NCI-H748 treated with DMSO at 0.1 percent for 48 hours (cell line): ENCODE measurements at regions not wholly inside any gene's neighbourhood (a gene's known extent, or its start where the extent isn't known, plus 50 kb on each side); places are given as distances from the start of the nearest gene placed in this dataset.

ENCODE experiments used
- DNase-seq: peaks from one replicate; lab custom pipeline; 2025; lab: John Stamatoyannopoulos, UW

DNA sequence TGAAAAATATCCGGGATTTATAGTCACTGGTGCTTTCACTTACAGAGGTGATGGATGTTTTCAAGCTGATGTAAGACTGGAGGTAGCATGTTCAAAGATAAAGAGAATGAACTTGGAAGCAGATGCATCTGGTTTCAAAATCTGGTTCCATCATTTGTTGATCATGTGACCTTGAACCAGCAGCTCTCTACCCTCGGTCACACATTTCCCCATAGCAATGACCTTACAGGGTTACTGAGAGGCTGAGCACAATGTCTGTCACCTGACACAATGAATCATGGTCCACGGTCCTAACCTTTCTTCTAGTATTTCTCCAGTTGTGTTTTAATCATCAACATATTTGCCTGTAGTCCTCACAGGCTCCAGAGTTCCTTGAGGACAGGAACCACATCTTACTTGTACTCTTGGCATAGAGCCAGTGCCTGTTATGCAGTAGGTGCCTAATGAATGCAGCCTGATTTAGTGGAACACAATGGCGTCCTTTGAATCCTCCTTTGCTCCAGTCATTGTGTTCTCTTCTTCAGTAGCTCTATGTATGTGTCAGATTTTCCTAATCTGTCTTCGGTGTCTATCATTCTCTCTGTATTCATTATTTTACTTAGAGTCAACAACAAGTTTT is 667.3 kb downstream of the PTPRU start:
- no peak for DNase-seq

DNA sequence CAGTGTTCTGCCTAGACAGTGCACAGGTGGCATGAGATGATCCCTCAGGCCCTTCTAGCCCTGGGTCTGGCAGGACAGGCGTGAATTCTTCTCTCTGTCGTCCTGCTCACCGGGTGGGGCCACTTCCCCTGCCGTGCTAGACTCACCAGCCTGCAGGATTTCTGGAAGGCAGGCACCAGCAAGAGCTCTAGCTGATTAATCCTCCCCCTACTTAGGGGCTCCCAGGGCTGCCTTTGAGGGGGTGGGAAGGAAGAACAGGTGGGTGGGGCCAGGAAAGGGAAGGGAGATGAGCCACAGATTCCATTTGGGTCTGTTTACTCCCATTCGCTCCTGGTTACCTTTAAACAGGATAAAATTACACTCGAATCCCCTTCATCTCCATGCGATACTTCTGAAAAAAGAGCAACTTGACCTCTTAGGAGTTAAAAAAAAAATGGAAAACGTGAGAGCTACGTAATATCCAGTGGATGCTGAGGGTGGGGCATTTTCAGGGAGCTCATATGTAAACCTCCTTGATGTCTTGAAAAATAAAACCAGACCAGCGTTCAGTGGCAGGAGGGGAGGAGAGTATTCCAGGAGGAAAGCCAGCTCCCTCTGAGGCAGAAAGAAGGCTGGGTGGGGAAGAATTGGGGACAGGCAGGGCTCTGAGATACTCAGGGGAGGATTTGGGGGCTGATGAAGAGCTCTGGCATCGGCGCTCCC is 665.5 kb downstream of the PTPRU start:
- DNase-seq: no peak

- no peak for DNase-seq
Measured at GRCh38 chr1:29900712-29901111, 664.4 kb downstream of the PTPRU start.

GRCh38 chr1:29900104-29900679 is 663.9 kb downstream of the PTPRU start:
- no peak for DNase-seq

- no peak for DNase-seq
Measured at GRCh38 chr1:29896791-29897714, 660.7 kb downstream of the PTPRU start.

DNA sequence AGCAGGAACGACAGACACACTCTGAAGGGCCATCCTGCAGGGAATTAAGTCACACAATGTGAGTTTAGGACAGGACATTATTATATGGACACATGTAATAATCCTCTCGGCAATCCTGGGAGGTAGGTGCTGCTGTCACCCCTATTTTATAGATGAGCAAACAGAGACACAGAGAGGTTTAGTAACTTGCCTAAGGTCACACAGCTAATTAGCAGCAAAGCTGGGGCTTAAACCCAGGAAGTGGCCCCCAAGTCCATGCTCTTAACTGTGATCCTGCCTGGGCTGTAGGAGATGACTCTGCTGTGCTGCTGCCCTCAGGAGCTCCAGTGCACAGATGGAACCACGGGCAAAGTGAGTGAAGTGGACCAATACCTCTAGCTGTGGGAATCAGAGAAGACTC is 660.0 kb downstream of the PTPRU start:
- no peak for DNase-seq

- no peak for DNase-seq
Measured at GRCh38 chr1:29895201-29895600, 658.9 kb downstream of the PTPRU start.

- no peak for DNase-seq
Measured at GRCh38 chr1:29894311-29894710, 658.0 kb downstream of the PTPRU start.

- no peak for DNase-seq
Measured at GRCh38 chr1:29893806-29894205, 657.5 kb downstream of the PTPRU start.

DNA sequence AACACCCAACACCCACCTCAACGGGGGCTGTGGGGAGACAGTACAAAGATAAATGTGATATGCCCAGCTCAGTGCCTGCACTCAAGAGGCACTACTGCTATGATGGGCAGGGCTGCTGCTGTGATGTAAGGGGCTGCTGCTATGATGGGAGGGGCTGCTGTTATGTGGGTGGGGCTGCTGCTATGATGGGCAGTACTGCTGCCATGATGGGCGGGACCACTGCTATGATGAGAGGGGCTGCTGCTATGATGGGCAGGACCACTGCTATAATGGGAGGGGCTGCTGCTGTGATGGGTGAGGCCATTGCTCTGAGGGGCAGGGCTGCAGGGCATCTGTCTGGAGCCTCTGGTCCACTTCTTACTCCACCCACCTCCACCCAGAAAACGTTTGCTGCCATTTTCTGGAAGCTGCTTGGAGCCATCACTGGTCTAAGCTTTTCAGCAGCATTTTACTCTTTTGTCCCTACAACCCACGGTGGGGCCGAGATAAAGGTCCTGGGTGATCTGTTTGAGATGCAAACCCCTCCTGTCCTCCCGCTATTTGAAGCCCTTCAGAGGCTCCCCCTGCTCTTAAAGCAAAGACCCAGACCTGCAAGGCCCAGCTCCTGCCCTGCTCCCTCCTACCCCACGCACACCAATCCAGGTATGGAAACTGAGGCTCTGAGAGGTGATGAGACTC is 656.9 kb downstream of the PTPRU start:
- DNase-seq: no peak

- no peak for DNase-seq
Measured at GRCh38 chr1:29892247-29892646, 655.9 kb downstream of the PTPRU start.

DNA sequence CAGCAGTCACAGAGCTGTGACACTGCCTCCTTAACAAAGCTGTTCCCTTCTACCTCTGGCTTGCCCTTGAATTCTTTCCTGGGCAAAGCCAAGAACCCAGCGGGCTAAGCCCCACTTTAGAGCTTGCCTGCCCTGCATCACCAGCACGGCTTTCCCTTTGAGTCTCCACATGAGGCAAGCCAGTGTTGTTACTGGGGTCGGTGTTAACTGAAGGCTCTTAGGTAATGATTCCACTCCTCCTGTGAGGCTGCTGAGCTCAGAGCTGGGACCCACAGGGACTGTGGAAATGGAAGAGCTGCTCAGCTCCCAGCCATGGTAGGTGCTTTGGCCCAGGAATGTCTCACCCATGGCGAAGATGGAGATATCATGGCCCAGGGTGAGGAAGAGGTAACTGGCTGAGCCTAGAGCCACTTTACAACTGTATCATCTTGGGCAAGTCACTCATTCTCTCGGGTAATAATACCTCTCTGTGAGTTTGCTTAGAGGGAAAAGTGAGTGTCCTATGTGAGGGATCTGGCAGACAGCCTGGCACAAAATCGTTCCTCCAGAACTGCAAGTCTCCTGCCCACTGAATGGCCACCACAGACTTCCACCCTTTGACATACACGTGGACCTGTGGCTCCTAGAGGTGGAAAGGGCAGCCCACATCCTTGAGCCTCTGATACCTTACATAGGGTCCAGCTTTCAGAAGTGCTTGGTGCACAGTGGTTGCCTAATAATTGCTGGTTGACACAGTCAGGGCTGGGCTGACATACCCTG is 654.1 kb downstream of the PTPRU start:
- DNase-seq: no peak

DNA sequence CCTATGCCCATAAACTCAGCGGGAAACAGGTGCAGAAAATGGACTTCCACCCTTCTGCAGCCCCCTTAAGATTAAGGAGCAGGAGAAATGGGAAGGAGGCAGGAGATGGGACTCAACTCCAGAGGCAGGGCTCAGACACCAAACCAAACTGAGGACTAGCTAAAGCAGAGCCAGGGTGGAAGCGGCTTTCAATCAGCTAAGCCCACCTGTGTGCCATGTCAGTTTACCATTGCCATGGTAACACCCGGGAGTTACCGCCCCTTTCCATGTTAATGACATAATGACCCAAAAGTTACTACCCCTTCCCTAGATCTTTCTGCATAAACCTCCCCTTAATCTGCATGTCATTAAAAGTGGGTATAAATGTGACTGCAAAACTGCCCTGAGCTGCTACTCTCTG is 653.5 kb downstream of the PTPRU start:
- DNase-seq: no peak

DNA sequence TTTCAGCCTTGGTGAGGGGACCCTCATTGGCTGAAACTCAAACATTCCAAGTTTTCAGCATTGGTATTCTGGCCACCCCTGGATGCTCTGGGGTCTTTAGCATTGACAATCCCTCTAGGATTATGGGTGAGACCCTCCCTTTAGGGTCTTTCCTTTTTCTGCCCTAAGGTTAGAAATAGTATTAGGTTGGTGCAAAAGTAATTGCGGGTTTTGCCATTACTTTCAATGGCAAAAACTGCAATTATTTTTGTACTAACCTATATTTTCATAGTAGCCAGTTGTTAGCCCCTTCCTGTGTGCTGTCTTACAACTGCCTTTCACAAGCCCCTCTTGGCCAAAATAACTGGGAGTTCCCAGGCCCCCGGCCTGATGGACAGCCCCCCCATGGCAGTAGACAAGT is 648.4 kb downstream of the PTPRU start:
- no peak for DNase-seq

DNA sequence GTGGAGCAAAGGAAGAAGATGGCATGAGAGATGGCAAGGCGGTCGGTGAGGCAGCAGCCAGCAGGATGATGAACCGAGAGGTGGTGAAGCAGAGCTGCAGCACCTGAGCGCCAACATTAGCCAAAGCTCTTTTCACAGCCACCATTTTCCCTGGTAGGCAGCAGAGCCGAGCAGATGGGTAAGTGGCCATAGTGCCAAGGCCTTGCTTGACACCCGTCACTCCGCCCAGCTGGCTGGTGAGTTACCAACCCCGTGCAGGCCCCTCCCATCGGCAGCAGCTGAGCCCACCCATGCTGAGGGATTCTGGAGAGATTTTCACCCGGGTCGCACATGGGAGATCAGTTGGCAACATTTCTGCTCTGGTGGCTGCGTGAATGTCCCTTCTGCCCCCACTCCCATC is 647.7 kb downstream of the PTPRU start:
- no peak for DNase-seq

GRCh38 chr1:29883411-29883832 is 647.1 kb downstream of the PTPRU start:
- DNase-seq: no peak

- DNase-seq: no peak
Measured at GRCh38 chr1:29880556-29880955, 644.2 kb downstream of the PTPRU start.

DNA sequence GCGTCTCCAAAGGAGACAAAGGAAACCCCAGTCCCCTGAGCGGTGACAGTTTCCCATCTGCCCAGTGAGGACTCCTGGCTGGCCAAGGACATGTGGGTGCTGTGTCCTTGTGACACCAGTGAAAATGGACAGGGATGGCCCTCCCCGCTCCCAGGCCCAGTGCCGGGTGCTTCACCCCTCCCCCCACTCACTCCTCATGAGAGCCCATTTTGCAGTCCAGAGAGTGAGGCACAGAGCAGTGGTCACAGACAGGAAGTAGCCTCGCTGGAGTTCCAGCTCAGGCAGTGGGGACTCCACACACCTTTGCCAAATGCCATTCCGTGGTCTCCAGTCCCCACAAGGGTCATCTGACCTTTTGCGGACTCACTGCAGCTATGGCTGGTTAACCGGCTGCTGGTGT is 642.9 kb downstream of the PTPRU start:
- no peak for DNase-seq

GRCh38 chr1:29878501-29878900 is 642.2 kb downstream of the PTPRU start:
- no peak for DNase-seq

- no peak for DNase-seq
Measured at GRCh38 chr1:29876902-29877301, 640.6 kb downstream of the PTPRU start.

DNA sequence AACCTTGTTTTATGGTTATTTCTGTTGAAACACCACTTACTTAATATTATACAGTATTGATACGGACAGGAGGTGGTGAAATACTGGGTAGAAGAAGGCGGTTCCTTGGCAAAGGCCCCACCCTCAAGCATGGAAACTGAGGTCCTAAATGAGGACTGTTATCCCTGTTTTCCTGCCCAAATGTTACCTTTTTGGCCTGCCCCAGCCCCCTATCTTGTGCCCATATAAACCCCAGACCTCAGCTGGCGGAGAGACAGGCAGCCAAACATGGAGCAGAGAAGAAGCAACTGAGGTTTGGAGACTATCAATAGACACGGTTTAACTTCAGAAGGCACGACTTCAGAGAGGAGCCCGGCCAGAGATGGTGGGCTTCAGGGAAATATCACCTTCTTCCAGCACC is 640.1 kb downstream of the PTPRU start:
- no peak for DNase-seq
